ENCODE measurements at regions not wholly inside any gene's neighbourhood (a gene's known extent, or its start where the extent isn't known, plus 50 kb on each side); places are given as distances from the start of the nearest gene placed in this dataset.
"Not testable (repeated sequence)": the region's sequence is repeated elsewhere in the genome, so short reads cannot be mapped to it uniquely, and the experiment has no call there.

DNA sequence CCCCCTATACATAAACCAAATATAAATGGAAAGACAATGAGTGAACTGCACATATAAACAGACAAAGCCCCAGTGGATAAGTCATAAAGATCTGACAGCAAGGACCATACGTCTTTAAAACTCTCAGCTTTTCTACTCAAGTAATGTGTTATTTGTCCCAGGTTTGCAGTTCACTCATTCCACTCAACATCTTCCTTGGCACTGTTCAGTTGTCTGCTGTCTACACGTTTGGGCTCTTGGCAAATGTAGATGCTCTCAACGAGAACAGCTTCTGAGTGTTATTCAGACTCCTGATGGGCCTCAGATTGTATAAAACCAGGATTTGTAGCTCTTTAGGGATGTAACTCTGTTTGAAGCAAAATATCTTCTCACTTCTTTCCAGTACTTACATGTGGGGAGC, 198.2 kb upstream of the SEMA6A start:
- FAIRE-seq (no peak), DNase-seq (ENCODE audit: insufficient read length, low spot score) (no peak)
- TF ChIP-seq POU2F2 (IDR thresholded peaks at IDR 0.05; ENCODE audit: low read depth, low read length) (no peak), POLR2AphosphoS5 (IDR thresholded peaks at IDR 0.05; ENCODE audit: low read depth, low read length) (no peak), SPI1 (IDR thresholded peaks at IDR 0.05; ENCODE audit: low read depth, low read length) (no peak), PAX5 (IDR thresholded peaks at IDR 0.05; ENCODE audit: insufficient read depth, low read length, severe bottlenecking) (no peak), TAF1 (IDR thresholded peaks at IDR 0.05; ENCODE audit: low read depth, low read length) (no peak), POLR2A (IDR thresholded peaks at IDR 0.05; ENCODE audit: low read depth, low read length) (no peak)

DNA sequence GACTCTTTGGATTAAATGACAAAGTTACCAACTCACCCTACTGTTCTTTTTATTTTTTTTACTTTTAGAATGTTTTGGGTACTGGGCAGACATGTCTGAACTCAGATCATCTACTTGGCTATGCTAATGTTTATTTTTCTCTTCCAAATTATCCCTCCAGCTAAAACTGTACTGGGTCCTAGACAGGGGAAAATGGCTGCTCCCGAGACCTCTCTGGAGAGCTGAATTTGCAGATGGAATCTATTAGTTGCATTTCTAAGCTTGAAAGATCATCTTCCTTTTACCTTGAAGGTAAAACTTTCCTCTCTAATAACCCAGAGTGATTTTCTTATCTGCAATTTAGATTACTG, 197.5 kb upstream of the SEMA6A start:
- FAIRE-seq (no peak), DNase-seq (ENCODE audit: insufficient read length, low spot score) (no peak)
- TF ChIP-seq SPI1 (IDR thresholded peaks at IDR 0.05; ENCODE audit: low read depth, low read length) (no peak), TAF1 (IDR thresholded peaks at IDR 0.05; ENCODE audit: low read depth, low read length) (no peak), POU2F2 (IDR thresholded peaks at IDR 0.05; ENCODE audit: low read depth, low read length) (no peak), PAX5 (IDR thresholded peaks at IDR 0.05; ENCODE audit: insufficient read depth, low read length, severe bottlenecking) (no peak), POLR2AphosphoS5 (IDR thresholded peaks at IDR 0.05; ENCODE audit: low read depth, low read length) (no peak), POLR2A (IDR thresholded peaks at IDR 0.05; ENCODE audit: low read depth, low read length) (no peak)

DNA sequence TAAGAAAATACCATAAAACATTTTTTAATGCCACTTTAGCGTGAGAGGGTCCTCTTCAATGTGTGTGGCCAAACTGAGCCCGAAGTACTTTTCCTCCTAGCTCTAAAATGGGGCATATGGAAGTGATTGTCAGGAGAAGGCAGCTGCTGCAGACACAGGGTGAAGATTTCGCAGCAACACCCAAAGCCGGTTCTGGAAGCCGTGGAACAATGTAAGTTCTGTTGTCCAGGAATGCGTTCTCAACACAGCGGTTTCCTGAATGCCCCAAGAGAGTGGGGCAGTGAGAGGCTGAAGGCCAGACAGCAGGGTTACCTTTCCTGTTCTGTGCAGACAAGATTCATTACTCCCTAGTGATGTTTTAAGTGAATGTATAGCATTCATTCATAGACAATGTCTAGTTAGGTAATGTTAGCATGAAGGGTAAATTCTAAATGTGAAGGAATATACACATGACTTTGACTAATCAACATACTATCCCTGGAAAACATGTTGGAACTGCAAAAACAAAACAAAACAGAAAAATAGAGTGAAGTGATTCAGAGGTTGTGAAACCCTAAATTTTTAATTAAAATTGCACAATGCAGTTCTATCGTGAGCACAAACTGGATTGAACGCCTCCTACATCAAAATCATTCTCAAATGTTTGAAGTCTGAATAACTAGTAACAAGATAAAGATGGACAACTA, 197.0 kb upstream of the SEMA6A start:
- no peak for TF ChIP-seq POU2F2 (IDR thresholded peaks at IDR 0.05; ENCODE audit: low read depth, low read length)
- TF ChIP-seq POLR2AphosphoS5 (IDR thresholded peaks at IDR 0.05; ENCODE audit: low read depth, low read length): no peak
- TF ChIP-seq SPI1 (IDR thresholded peaks at IDR 0.05; ENCODE audit: low read depth, low read length): no peak
- TF ChIP-seq POLR2A (IDR thresholded peaks at IDR 0.05; ENCODE audit: low read depth, low read length): no peak
- TF ChIP-seq TAF1 (IDR thresholded peaks at IDR 0.05; ENCODE audit: low read depth, low read length): no peak
- TF ChIP-seq PAX5 (IDR thresholded peaks at IDR 0.05; ENCODE audit: insufficient read depth, low read length, severe bottlenecking): no peak
- no peak for FAIRE-seq
- DNase-seq (ENCODE audit: insufficient read length, low spot score): no peak

DNA sequence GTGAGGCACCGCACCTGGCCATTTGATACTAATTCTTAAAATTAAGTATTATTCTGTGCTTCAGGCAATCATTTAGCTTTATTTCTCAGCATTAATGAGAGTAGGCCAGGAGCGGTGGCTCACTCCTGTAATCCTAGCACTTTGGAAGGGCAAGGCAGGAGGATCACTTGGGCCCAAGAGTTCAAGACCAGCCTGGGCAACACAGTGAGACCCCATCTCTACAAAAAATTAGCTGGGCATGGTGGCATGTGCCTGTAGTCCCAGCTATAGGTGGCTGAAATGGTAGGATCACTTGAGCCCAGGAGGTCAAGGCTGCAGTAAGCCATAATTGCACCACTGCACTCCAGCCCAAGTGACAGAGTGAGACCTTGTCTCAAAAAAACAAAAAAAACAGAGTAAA, 195.3 kb upstream of the SEMA6A start:
- DNase-seq (ENCODE audit: insufficient read length, low spot score): not testable (repeated sequence)

DNA sequence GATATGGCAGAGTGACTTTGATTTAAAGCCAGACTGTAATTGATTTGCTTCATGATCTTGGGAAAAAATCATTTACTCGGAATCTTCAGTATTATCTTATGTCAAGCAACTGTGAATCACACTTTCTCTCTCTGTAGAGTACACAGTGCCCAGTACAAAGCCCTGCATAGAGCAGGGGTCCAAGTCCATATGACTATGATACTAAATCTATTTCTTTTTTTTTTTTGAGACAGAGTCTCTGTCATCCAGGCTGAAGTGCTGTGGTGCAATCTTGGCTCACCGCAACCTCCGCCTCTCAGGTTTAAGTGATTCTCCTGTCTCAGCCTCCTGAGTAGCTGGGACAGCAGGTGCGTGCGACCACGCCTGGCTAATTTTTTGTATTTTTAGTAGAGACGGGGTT, 194.8 kb upstream of the SEMA6A start:
- no peak for FAIRE-seq
- TF ChIP-seq TAF1 (IDR thresholded peaks at IDR 0.05; ENCODE audit: low read depth, low read length): no peak
- TF ChIP-seq POU2F2 (IDR thresholded peaks at IDR 0.05; ENCODE audit: low read depth, low read length): no peak
- TF ChIP-seq POLR2AphosphoS5 (IDR thresholded peaks at IDR 0.05; ENCODE audit: low read depth, low read length): no peak
- TF ChIP-seq POLR2A (IDR thresholded peaks at IDR 0.05; ENCODE audit: low read depth, low read length): no peak
- no peak for TF ChIP-seq SPI1 (IDR thresholded peaks at IDR 0.05; ENCODE audit: low read depth, low read length)
- TF ChIP-seq PAX5 (IDR thresholded peaks at IDR 0.05; ENCODE audit: insufficient read depth, low read length, severe bottlenecking): no peak
- DNase-seq (ENCODE audit: insufficient read length, low spot score): no peak

More for the DNA sequence above, 195.3 kb upstream of the SEMA6A start:
- FAIRE-seq: not testable (repeated sequence)

DNA sequence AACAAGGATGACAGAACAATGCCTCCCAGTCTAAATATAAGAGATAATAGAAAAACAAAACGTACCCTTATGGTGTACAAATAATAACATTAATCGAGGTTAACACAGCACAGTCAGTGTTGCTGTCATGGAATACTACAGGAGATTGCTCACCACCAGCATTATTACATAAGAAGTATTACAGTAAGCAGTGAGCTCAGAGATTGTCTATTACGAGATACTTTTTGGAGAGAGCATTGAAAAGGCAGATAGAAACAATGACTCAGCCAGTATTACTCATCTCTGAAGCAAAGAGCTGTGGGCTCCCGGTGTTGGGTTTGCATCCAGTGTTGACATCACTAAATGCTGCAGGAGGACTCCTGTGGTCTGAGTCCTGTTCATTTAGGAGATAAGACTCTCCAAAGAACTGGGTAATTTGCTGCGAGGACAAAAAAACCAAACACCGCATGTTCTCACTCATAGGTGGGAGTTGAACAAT, 191.9 kb upstream of the SEMA6A start:
- FAIRE-seq: no peak
- no peak for DNase-seq (ENCODE audit: insufficient read length, low spot score)
- TF ChIP-seq PAX5 (IDR thresholded peaks at IDR 0.05; ENCODE audit: insufficient read depth, low read length, severe bottlenecking) (no peak), POLR2A (IDR thresholded peaks at IDR 0.05; ENCODE audit: low read depth, low read length) (no peak), TAF1 (IDR thresholded peaks at IDR 0.05; ENCODE audit: low read depth, low read length) (no peak), POU2F2 (IDR thresholded peaks at IDR 0.05; ENCODE audit: low read depth, low read length) (no peak), POLR2AphosphoS5 (IDR thresholded peaks at IDR 0.05; ENCODE audit: low read depth, low read length) (no peak), SPI1 (IDR thresholded peaks at IDR 0.05; ENCODE audit: low read depth, low read length) (no peak)

DNA sequence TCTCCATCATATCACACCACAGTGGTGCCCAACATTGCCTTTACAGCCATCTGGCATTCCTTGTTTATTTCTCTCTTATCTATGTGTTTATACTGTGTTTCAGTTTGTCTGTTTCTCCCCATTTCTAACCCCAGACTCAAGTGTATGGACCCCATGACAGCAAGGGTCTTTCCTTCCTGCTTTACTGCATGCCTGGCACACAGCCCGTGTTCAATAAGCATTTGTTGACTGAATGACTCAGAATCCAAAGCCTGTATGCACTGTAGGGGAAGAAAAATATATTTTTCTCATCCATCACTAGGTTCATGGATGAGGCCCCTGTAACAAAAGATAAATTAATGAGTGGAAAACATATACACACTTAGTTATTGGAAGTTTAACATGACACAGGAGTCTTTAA, 190.8 kb upstream of the SEMA6A start:
- no peak for DNase-seq (ENCODE audit: insufficient read length, low spot score)
- FAIRE-seq: no peak
- TF ChIP-seq TAF1 (IDR thresholded peaks at IDR 0.05; ENCODE audit: low read depth, low read length) (no peak), POLR2AphosphoS5 (IDR thresholded peaks at IDR 0.05; ENCODE audit: low read depth, low read length) (no peak), POU2F2 (IDR thresholded peaks at IDR 0.05; ENCODE audit: low read depth, low read length) (no peak), SPI1 (IDR thresholded peaks at IDR 0.05; ENCODE audit: low read depth, low read length) (no peak), POLR2A (IDR thresholded peaks at IDR 0.05; ENCODE audit: low read depth, low read length) (no peak), PAX5 (IDR thresholded peaks at IDR 0.05; ENCODE audit: insufficient read depth, low read length, severe bottlenecking) (no peak)

DNA sequence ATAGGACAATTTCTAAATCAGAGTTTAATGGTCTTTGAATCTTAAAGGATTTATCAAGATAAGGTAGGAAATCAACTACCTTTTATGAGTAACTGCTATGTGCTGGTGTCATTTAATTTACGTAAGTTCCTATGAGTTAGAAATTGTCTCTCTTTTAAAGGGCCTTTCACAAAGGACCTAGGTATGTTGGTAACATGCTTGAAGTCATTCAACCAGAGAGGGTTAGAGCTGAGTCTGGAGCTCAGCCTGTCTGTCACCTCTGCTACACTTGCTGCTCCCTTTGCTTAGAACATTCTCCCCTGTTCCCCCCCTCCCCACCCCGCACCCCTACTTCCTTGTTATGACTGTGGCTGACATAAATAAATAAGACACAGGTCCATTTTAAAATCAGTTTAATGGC, 190.3 kb upstream of the SEMA6A start:
- no peak for TF ChIP-seq TAF1 (IDR thresholded peaks at IDR 0.05; ENCODE audit: low read depth, low read length)
- no peak for TF ChIP-seq POLR2A (IDR thresholded peaks at IDR 0.05; ENCODE audit: low read depth, low read length)
- TF ChIP-seq POU2F2 (IDR thresholded peaks at IDR 0.05; ENCODE audit: low read depth, low read length): no peak
- TF ChIP-seq SPI1 (IDR thresholded peaks at IDR 0.05; ENCODE audit: low read depth, low read length): no peak
- TF ChIP-seq POLR2AphosphoS5 (IDR thresholded peaks at IDR 0.05; ENCODE audit: low read depth, low read length): no peak
- TF ChIP-seq PAX5 (IDR thresholded peaks at IDR 0.05; ENCODE audit: insufficient read depth, low read length, severe bottlenecking): no peak
- no peak for FAIRE-seq
- no peak for DNase-seq (ENCODE audit: insufficient read length, low spot score)

DNA sequence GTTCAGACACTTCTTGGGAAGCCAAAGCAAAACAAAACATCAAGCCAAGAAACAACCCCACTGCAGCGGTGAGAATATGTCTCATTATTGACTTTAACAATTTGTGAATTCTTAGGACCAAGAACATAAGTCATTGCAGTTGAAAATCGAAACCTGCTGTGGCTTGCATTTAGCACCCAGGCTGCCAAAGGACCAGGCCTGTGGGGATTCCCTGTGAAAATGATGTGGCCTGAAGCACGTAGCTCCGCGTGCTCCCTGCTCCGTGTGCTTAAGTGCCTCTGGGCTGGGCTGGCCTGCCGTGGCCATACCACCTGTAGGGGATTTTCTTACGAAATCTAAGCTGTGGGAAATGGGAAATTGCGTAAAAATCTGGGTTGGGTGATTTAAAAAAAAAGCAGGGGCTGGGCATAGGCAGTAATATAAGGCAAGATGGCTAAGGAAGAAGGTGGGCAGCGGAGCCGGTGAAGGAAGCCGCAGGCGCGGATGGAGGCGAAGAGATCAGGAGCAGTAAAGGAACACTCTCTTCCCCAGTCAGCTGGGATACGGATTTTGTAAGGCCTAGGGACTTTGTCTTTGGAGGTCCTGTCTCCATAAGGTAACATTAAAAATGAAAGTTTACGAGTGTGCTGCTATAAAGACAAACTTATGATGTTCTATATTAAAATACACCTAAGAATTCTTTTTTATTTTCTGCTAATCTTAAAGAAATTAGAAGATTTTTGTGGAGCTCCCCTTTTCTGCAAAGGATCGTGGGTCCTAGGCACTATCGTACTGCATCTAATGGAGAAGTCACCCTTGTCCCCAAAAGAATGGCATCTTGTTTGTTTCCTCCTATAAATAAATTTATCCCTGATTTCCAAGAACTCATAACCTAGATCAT, 189.6 kb upstream of the SEMA6A start:
- no peak for DNase-seq (ENCODE audit: insufficient read length, low spot score)
- no peak for TF ChIP-seq POLR2AphosphoS5 (IDR thresholded peaks at IDR 0.05; ENCODE audit: low read depth, low read length)
- no peak for TF ChIP-seq PAX5 (IDR thresholded peaks at IDR 0.05; ENCODE audit: insufficient read depth, low read length, severe bottlenecking)
- no peak for TF ChIP-seq SPI1 (IDR thresholded peaks at IDR 0.05; ENCODE audit: low read depth, low read length)
- TF ChIP-seq TAF1 (IDR thresholded peaks at IDR 0.05; ENCODE audit: low read depth, low read length): no peak
- no peak for TF ChIP-seq POLR2A (IDR thresholded peaks at IDR 0.05; ENCODE audit: low read depth, low read length)
- no peak for TF ChIP-seq POU2F2 (IDR thresholded peaks at IDR 0.05; ENCODE audit: low read depth, low read length)
- no peak for FAIRE-seq
